OCI-LY7 (cell line): ENCODE measurements at regions not wholly inside any gene's neighbourhood (a gene's known extent, or its start where the extent isn't known, plus 50 kb on each side); places are given as distances from the start of the nearest gene placed in this dataset.

ENCODE experiments used
- BruUV-seq: library from RNA; stranded (reverse); fragments of 400-500 nt; replicated peaks from 2 replicates; lab custom pipeline; 2021; lab: Mats Ljungman, UMichigan
- CTCF ChIA-PET: fragments of 300-600 bp; sonication (Branson Sonifier 250); formaldehyde crosslinking; loops from one replicate; lab custom pipeline; 2022; ENCODE audit warnings: antibody characterized with exemption; ENCODE audit not compliant: unreplicated experiment; lab: Charles Lee
- POLR2A ChIA-PET: fragments of 300-600 bp; sonication (Branson Sonifier 250); formaldehyde crosslinking; loops from one replicate; lab custom pipeline; 2022; ENCODE audit warnings: antibody characterized with exemption; lab: Charles Lee
- DNase-seq: peaks from one replicate; pipeline ENCODE4 v3.0.0-alpha.2; 2015; ENCODE audit warnings: low spot score
- H2AFZ ChIP-seq: fragments of 200-600 bp; sonication (generic), shearing (Covaris generic); 2 replicates; pipeline ENCODE4 v1.6.1; 2014; ENCODE audit warnings: mild to moderate bottlenecking, antibody characterized with exemption, low read length, moderate library complexity
- H3K27ac ChIP-seq: fragments of 200-600 bp; sonication (generic); 2 replicates; pipeline ENCODE4 v1.5.1; 2014; ENCODE audit warnings: mixed run types, low read depth, mild to moderate bottlenecking, moderate library complexity, low read length, inconsistent platforms; ENCODE audit not compliant: poor library complexity, severe bottlenecking
- H3K36me3 ChIP-seq: fragments of 200-600 bp; sonication (generic); 2 replicates; pipeline ENCODE4 v1.6.1; 2014; ENCODE audit warnings: mild to moderate bottlenecking, antibody characterized with exemption, low read length, moderate library complexity, mixed read lengths; ENCODE audit not compliant: insufficient read depth
- H3K4me1 ChIP-seq: fragments of 200-600 bp; sonication (generic); 2 replicates; pipeline ENCODE4 v1.5.1; 2014; ENCODE audit warnings: mild to moderate bottlenecking, low read length; ENCODE audit not compliant: insufficient read depth, poor library complexity, severe bottlenecking
- H3K4me2 ChIP-seq: fragments of 200-600 bp; sonication (generic); 2 replicates; pipeline ENCODE4 v1.6.1; 2014; ENCODE audit warnings: mild to moderate bottlenecking, low read length
- H3K4me3 ChIP-seq: fragments of 200-600 bp; sonication (generic); 2 replicates; pipeline ENCODE4 v1.5.1; 2014; ENCODE audit warnings: mild to moderate bottlenecking, low read depth, low read length; ENCODE audit not compliant: poor library complexity, severe bottlenecking
- H3K79me2 ChIP-seq: fragments of 200-600 bp; sonication (generic); 2 replicates; pipeline ENCODE4 v1.6.1; 2016; ENCODE audit warnings: low read depth, mild to moderate bottlenecking, low read length, moderate library complexity, mixed read lengths; ENCODE audit not compliant: insufficient read depth
- H3K9me2 ChIP-seq: fragments of 200-600 bp; sonication (generic); 2 replicates; pipeline ENCODE4 v1.6.1; 2016; ENCODE audit warnings: mild to moderate bottlenecking, low read length, mixed read lengths; ENCODE audit not compliant: insufficient read depth
- H3K9me3 ChIP-seq: fragments of 200-600 bp; sonication (generic); 2 replicates; pipeline ENCODE4 v1.6.1; 2014; ENCODE audit warnings: mild to moderate bottlenecking, mixed run types, low read length, mixed read lengths
- H4K20me1 ChIP-seq: fragments of 200-600 bp; sonication (generic); 2 replicates; pipeline ENCODE4 v1.6.1; 2014; ENCODE audit warnings: mild to moderate bottlenecking, antibody characterized with exemption, low read length, moderate library complexity, mixed read lengths; ENCODE audit not compliant: insufficient read depth
- CTCF ChIP-seq: fragments of 200-600 bp; sonication (generic); conservative IDR thresholded peaks from 2 replicates; pipeline ENCODE4 v1.5.1; 2014; ENCODE audit warnings: mild to moderate bottlenecking, antibody characterized with exemption, low read length, moderate library complexity, mixed read lengths
- EZH2phosphoT487 ChIP-seq: fragments of 200-600 bp; sonication (generic); IDR thresholded peaks from 2 replicates; pipeline ENCODE4 v1.6.1; 2018; ENCODE audit warnings: low read depth, borderline replicate concordance, mild to moderate bottlenecking, mixed run types, antibody characterized with exemption, low read length, moderate library complexity, mixed read lengths
- intact Hi-C: fragments of 100-400 bp; cut with micrococcal nuclease; formaldehyde crosslinking; loops from one replicate; pipeline ENCODE4 v1.10.0; 2022; ENCODE audit not compliant: unreplicated experiment

GRCh38 chr16:54509456-54509855, 222.9 kb upstream of the IRX3 start:
- intact Hi-C loops, result no loop called here
- TF ChIP-seq CTCF (no peak), EZH2phosphoT487 (no peak)
- Histone ChIP-seq H4K20me1 (no peaks in the 10 kb centered on the region), H3K36me3 (no peaks in the 10 kb centered on the region), H3K79me2 (no peaks in the 10 kb centered on the region), H2AFZ (no peak overlapping the region), H3K9me2 (no peaks in the 10 kb centered on the region), H3K27ac (no peak overlapping the region), H3K4me2 (no peak overlapping the region), H3K4me3 (no peak overlapping the region), H3K4me1 (no peaks in the 10 kb centered on the region), H3K9me3 (no peaks in the 10 kb centered on the region)
- no TSS peak for BruUV-seq
- DNase-seq, result no peak
- ChIA-PET POLR2A (no interaction called here), CTCF (no interaction called here)

GRCh38 chr16:54508351-54508750, 221.8 kb upstream of the IRX3 start:
- no TSS peak for BruUV-seq
- CTCF ChIA-PET, result no interaction called here
- Histone ChIP-seq H3K27ac (no peak overlapping the region), H3K36me3 (no peaks in the 10 kb centered on the region), H3K4me2 (no peak overlapping the region), H4K20me1 (no peaks in the 10 kb centered on the region), H2AFZ (no peak overlapping the region), H3K9me3 (no peaks in the 10 kb centered on the region), H3K4me3 (no peak overlapping the region), H3K79me2 (no peaks in the 10 kb centered on the region), H3K9me2 (no peaks in the 10 kb centered on the region), H3K4me1 (no peaks in the 10 kb centered on the region)
- intact Hi-C loops, result no loop called here
- POLR2A ChIA-PET, result no interaction called here
- TF ChIP-seq EZH2phosphoT487, result no peak
- no peak for TF ChIP-seq CTCF
- DNase-seq, result no peak

GRCh38 chr16:54506741-54507500, 220.3 kb upstream of the IRX3 start:
- Histone ChIP-seq H3K4me1 (no peaks in the 10 kb centered on the region), H3K79me2 (no peaks in the 10 kb centered on the region), H3K9me3 (no peaks in the 10 kb centered on the region), H3K4me2 (no peak overlapping the region), H3K36me3 (no peaks in the 10 kb centered on the region), H3K27ac (no peak overlapping the region), H3K9me2 (no peaks in the 10 kb centered on the region), H2AFZ (no peak overlapping the region), H3K4me3 (no peak overlapping the region), H4K20me1 (no peaks in the 10 kb centered on the region)
- no peak for DNase-seq
- ChIA-PET POLR2A (no interaction called here), CTCF (no interaction called here)
- intact Hi-C loops, result no loop called here
- BruUV-seq, result no TSS peak
- TF ChIP-seq CTCF (no peak), EZH2phosphoT487 (no peak)
